ENCODE measurements at regions not wholly inside any gene's neighbourhood (a gene's known extent, or its start where the extent isn't known, plus 50 kb on each side); places are given as distances from the start of the nearest gene placed in this dataset.

- no peak for DNase-seq (ENCODE audit: low spot score)
- no peak overlapping the region for H3K9ac ChIP-seq (ENCODE audit: low read depth in 1 of 2, low read length in 2 of 2)
- H3K36me3 ChIP-seq (ENCODE audit: control insufficient read depth in 4 of 4, insufficient read depth in 3 of 4, low read depth in 1 of 4, low read length in 3 of 4), result peaks cover 0 to 3% (median 0%) of the 10 kb centered on the region in 4 donors
- TF ChIP-seq GABPA (IDR thresholded peaks at IDR 0.05 in 1 of 2, conservative IDR thresholded peaks at IDR 0.05 in 1 of 2), result no peak
- no peak for TF ChIP-seq JUND (IDR thresholded peaks at IDR 0.05)
- no peak for TF ChIP-seq RAD21 (IDR thresholded peaks at IDR 0.05)
- TF ChIP-seq MAX (IDR thresholded peaks at IDR 0.05), result no peak
- TF ChIP-seq EGR1 (IDR thresholded peaks at IDR 0.05; ENCODE audit: low read depth in 2 of 2), result no peak
- WGBS, result 93% methylated on average over 5 of the region's 5 CpGs
- peaks cover 0 to 7% (median 4%) of the 10 kb centered on the region in 4 donors for H3K4me1 ChIP-seq (ENCODE audit: control insufficient read depth in 4 of 4, insufficient read depth in 4 of 4, low read length in 3 of 4)
- no peak overlapping the region for H3K27ac ChIP-seq (ENCODE audit: low read depth in 1 of 2, low read length in 2 of 2)
- H3K27me3 ChIP-seq (ENCODE audit: control insufficient read depth in 4 of 4, insufficient read depth in 4 of 4, low read length in 3 of 4), result no peaks in the 10 kb centered on the region
- H3K4me3 ChIP-seq (ENCODE audit: low read depth in 1 of 3, low read length in 3 of 3), result no peak overlapping the region
- H3K9me3 ChIP-seq (ENCODE audit: control insufficient read depth in 4 of 4, low read length in 3 of 4), result no peaks in the 10 kb centered on the region
These were observed 238.6 kb upstream of the TPM1 start for GRCh38 chr15:62803856-62804400.

- H3K27me3 ChIP-seq (ENCODE audit: control insufficient read depth in 4 of 4, insufficient read depth in 4 of 4, low read length in 3 of 4), result no peaks in the 10 kb centered on the region
- H3K9me3 ChIP-seq (ENCODE audit: control insufficient read depth in 4 of 4, low read length in 3 of 4), result no peaks in the 10 kb centered on the region
- H3K4me1 ChIP-seq (ENCODE audit: control insufficient read depth in 4 of 4, insufficient read depth in 4 of 4, low read length in 3 of 4), result no peaks in the 10 kb centered on the region
- no peak overlapping the region for H3K27ac ChIP-seq (ENCODE audit: low read depth in 1 of 2, low read length in 2 of 2)
- no peak for TF ChIP-seq SP1 (IDR thresholded peaks at IDR 0.05)
- TF ChIP-seq JUND (IDR thresholded peaks at IDR 0.05), result no peak
- TF ChIP-seq GABPA (IDR thresholded peaks at IDR 0.05 in 1 of 2, conservative IDR thresholded peaks at IDR 0.05 in 1 of 2), result no peak
- TF ChIP-seq FOXA1 (IDR thresholded peaks at IDR 0.05), result no peak
- no peak for TF ChIP-seq TAF1 (conservative IDR thresholded peaks at IDR 0.05)
- TF ChIP-seq HNF4G (IDR thresholded peaks at IDR 0.05), result no peak
- no peak for TF ChIP-seq FOXA2 (IDR thresholded peaks at IDR 0.05)
- no peak for TF ChIP-seq NR2F2 (IDR thresholded peaks at IDR 0.05)
- TF ChIP-seq EGR1 (IDR thresholded peaks at IDR 0.05; ENCODE audit: low read depth in 2 of 2), result no peak
- TF ChIP-seq ATF3 (IDR thresholded peaks at IDR 0.05), result no peak
- TF ChIP-seq YY1 (IDR thresholded peaks at IDR 0.05), result no peak
- no peak for TF ChIP-seq ZBTB33 (IDR thresholded peaks at IDR 0.05)
- no peak for TF ChIP-seq HNF4A (conservative IDR thresholded peaks at IDR 0.05)
- no peak for TF ChIP-seq CTCF (IDR thresholded peaks at IDR 0.05; ENCODE audit: low read depth, low read length, missing input control)
- TF ChIP-seq REST (IDR thresholded peaks at IDR 0.05), result no peak
- no peak for DNase-seq (ENCODE audit: low spot score)
- 94% methylated on average over 9 of the region's 9 CpGs for WGBS
- no peak overlapping the region for H3K9ac ChIP-seq (ENCODE audit: low read depth in 1 of 2, low read length in 2 of 2)
- peaks cover 0 to 3% (median 0%) of the 10 kb centered on the region in 4 donors for H3K36me3 ChIP-seq (ENCODE audit: control insufficient read depth in 4 of 4, insufficient read depth in 3 of 4, low read depth in 1 of 4, low read length in 3 of 4)
- H3K4me3 ChIP-seq (ENCODE audit: low read depth in 1 of 3, low read length in 3 of 3), result no peak overlapping the region
These were observed 237.0 kb upstream of the TPM1 start for GRCh38 chr15:62805502-62805901.

Measured in liver (tissue), 8 donors.